GM19025 (cell line): ENCODE measurements at regions not wholly inside any gene's neighbourhood (a gene's known extent, or its start where the extent isn't known, plus 50 kb on each side); places are given as distances from the start of the nearest gene placed in this dataset.
"Not testable (repeated sequence)": the region's sequence is repeated elsewhere in the genome, so short reads cannot be mapped to it uniquely, and the experiment has no call there.

Experiments
- ATAC-seq: cut with Tn5 transposase; IDR thresholded peaks from one replicate; pipeline ENCODE4 v1.9.1; 2021; ENCODE audit warnings: mild to moderate bottlenecking, low read depth, moderate library complexity; ENCODE audit not compliant: unreplicated experiment

DNA sequence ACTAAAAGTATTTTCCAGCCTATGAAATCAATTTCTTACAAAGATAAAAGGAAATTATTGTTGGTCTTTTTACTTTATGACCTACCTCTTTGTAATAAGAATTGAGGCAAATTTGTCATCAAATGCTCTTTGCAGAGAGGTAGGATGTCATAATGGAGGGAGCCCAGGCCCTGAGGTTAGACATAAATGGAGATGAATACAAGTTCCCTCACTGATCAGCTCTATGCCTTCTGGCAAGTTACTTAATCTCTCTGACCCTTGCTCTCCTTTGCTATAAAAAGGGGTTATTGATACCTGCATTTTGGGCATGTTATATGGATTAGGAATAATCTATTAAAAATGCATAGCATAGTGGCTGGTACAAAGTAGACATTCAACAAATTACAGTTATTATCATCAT, 146.9 kb upstream of the KRR1 start:
- no peak for ATAC-seq

DNA sequence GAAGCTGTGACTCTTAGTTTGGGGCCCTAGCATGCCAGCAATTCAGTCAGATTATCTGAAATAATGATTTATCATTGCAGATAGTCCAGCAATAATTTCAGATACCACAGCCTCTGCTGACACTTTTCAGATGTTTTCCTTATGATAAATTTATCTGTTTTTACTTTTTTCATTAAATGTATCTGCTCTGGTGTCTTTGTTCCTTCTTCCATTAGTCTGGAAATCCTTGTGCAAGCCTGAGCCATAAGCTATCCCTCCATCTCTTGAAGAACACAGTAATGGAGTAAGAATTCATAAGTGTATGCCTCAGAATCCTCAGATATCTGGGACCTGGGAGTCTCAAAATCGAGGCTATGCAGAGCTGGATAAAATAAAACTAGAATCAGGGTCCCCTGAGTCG, 146.4 kb upstream of the KRR1 start:
- no peak for ATAC-seq

DNA sequence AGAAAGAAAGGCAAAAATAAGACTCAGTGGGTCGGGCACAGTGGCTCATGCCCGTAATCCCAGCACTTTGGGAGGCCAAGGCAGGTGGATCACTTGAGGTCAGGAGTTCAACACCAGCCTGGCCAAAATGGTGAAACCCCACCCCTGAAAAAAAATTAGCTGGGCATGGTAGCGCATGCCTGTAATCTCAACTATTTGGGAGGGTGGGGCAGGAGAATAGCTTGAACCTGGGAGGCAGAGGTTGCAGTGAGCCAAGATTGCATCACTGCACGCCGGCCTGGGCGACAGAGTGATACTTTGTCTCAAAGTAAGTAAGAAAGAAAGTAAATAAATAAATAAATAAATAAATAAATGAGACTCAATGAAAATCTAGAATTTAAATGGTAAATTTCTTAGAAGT, 145.9 kb upstream of the KRR1 start:
- not testable (repeated sequence) for ATAC-seq

DNA sequence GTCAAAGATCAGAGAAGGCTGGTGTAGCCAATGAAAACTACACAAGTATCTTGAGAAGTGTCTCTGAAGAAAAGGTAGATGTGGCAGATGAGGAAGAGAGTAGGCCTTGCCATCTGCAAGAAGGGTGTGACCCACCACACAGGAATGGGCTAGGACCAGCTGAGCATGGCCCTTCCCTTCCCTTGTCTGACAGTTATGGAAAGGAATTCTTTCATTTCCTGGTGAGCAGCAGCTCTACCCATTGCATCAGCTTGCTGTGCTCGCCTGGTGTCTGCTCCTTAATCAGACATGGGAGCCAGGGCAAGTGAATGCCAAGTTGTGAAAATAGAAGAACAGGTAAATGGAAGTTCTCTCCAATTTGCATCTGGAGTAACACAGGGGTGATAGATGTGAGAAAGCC, 145.2 kb upstream of the KRR1 start:
- no peak for ATAC-seq

DNA sequence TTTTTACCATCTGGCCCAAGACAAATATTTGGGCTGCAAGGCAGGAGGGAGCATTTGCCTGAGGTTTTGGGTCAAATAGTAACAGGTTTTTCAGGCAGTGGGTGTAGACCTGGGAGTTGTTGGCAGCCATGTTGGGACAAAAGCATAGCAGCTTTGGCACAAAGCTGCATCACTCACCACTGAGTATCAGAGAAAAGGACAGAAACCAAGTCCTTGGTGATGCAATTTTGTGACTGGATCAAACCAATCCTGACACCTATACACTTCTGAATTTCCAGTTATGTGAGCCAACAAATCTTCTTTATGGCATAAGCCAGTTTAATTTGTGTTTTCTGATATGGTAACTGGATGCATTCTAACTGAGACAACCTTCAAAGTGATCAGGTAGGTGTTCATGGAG, 144.8 kb upstream of the KRR1 start:
- no peak for ATAC-seq

DNA sequence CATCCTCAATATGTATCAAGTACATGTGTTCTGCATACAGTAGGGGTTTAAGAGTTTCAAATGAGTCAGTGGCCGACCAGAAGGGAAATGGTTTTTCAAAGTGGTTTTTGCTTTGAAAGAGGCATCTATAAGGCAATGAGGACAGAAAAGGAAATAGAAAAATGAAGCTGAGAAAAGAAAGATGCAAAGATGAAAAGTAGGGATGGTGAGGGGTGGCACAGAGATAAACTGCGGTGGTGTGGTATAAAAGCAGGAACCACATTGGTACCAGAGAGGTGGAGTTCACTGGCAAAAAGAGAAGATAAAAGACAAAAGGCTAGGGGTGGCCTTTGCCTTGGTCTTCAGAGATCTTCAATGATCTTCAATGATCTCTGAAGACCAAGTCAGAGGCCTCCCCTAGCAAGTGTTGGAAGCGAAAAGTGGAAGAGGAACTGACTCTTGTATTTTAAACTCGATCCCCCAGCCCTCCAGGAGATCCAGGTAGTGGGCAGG, 144.0 kb upstream of the KRR1 start:
- no peak for ATAC-seq

DNA sequence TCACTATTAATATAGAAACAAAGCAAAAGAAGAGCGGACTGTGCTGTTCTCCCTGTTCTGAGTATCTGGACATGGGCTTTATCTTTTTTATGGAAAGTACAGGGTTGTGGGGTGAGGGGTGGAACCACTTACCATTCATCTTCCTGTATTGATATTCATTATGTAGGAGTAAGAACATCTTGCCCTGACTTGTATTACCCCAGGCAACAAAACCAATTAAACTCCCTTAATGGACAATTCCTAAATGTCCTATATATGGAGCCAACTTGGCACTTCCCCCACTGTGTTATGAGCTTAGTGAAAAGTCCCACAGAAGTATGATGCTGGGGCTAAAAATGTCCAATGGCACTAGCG, 139.9 kb upstream of the KRR1 start:
- no peak for ATAC-seq

DNA sequence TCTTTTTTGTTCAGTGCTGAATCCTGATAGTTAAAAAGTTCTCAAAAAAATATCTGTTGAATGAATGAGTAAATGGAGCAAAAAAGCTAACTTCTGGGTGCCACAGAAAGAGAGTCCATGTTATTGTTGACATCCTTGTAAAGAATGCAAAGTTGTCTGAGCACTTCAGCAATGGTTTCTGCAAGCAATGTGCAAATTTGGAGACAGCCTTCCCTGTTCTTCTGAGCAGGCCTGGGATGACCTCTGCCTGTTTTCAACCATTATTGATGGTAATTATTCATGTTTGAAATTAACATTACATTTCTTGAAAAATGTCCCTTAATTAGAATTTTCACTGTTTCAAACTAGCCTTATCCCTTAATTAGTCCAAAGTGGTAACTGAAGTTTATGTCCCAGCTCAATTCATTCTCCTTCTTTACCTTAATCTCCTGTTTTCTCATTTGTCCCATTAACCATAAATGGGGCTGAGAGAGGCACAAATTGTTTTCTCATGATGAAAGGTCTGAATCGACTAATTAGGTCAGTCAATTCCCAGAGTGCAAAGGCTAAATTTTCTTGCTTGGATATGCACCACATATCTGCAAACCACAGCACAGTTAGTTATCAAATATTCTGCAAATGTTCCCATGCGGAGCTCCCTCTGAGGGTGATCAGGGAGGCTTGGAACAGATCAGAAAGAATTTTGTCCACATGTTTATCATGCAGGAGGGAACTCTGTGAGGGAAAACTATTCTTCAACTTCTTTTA, 139.4 kb upstream of the KRR1 start:
- ATAC-seq, result no peak

DNA sequence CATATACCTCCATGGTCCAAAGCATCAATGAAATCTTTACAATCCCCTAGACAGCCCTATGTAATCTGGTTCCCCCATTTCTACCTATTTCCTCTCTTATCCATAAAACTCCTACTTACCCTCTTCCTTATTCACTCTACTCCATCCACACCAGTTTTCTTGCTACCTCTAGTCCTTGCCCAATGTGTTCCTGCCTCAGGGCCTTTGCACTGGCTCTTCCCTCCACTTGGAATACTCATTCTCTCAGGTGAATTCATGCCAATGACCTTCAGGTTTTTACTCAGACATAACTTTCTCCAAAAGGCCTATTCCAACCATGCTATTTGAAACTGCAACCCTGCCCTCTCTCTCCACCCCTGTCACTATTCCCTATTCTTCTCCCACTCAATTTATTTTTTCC, 138.7 kb upstream of the KRR1 start:
- no peak for ATAC-seq

DNA sequence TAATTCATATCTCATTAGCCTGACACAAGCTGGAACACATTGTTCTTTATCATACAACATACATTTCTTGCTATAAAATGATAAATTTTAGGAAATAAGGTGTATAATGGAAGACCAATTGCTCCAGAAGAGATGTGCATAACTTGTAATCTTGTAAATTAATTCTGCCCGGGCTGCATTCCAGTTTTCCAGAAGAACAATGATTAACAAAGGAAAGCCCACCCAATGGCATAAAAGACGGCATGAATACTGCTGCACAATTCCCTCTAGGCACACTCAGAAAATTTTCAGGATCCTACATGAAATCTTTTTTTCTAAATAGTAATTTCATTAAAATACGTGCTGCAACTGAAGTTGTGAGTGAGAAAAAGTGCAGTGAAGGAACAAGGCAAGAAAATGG, 137.4 kb upstream of the KRR1 start:
- ATAC-seq, result no peak

DNA sequence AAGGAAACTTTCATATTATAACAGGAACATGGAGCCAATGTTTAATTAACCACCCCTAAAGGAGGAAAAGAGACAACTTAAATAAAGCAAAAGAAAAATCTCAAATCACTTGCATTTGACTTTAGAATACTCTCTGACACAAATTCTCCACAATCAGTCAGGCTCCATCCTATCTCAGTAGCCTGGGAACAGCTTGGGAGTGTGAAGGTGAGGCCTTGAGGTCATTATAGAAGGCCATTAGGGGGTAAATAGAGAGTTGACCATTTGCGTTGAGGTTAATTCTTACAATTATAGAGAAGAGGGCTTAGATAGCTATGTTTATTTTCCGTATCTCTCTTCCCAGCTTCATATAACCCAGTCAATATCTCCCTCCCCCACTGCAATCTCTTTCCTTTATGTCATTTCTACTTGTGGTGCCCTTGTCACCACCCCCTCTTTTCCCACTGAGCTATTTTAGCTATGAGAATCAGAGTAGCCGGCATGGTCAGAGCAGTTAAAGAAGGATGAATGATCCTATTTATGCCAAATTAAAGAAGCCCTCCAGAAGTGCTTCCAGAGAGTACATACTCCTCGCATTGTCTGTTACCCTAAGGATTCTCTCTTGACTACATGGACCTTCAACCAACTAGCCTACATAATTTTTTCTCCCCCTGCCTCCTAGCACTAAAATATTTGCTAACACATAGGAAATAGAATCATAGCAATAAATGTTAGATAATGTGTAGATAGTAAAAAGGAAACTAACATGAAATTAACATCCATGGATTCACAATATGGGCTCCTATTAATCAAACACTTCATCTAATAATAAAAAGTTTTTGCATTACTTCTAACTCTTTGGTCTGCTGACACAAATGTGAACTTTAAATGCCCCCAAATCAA, 135.2 kb upstream of the KRR1 start:
- no peak for ATAC-seq

DNA sequence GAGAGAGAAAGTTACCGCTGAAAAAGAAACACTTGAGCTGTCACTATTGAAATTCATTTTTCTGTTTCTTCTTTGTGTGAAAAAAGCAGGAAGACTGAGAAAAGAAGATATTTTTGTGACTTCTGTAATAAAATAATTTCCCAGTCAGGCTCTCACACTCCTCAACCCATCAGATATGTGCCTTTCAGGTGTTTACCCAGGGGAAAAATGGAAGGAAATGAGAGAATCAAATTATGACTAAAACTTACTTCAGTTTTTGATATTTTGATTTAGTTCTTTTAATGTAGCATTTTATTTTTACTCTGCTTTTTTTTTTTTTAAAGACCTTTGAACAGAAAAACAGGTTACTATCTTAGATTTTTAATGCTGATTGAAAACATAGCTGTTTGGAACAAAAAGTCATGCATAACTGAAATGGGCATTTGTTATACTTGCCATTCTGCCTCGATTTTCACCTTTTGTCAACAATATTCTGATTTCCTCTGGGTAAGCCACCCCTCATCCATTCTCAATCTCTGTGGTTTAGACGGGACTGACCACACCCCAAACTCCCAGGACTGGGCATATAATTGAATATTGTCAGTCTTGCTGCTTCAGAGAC, 133.2 kb upstream of the KRR1 start:
- no peak for ATAC-seq

DNA sequence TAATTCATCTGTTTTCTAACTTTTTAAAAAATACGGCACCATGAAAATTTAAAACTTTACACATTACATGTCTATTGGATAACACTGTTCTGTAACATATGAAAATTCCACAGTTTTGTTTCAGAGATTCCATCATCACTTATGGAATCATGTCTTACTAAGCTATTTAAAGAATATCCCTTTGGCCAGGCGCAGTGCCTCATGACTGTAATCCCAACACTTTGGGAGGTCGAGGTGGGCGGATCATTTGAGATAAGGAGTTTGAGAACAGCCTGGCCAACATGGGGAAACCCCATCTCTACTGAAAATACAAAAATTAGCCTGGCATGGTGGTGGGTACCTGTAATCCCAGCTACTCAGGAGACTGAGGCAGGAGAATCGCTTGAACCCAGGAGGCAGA, 131.7 kb upstream of the KRR1 start:
- not testable (repeated sequence) for ATAC-seq

DNA sequence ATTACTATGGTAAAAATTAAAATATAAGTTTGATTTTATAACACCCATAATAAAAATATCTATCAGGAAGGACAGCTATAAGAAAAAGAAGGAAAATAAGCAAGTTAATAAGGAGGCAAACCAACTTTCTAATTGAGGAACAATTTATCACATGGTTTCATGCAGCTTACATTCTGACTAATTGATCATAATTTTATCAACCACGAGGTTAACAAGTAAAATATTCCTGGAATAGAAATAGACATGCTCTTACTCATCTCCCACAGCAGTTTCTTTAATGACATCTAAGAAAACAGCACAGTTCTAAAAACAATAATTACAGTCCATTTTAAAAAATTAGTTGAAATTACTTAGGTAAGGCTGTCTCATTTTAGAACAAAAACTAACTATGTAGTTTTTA, 130.8 kb upstream of the KRR1 start:
- ATAC-seq, result no peak

DNA sequence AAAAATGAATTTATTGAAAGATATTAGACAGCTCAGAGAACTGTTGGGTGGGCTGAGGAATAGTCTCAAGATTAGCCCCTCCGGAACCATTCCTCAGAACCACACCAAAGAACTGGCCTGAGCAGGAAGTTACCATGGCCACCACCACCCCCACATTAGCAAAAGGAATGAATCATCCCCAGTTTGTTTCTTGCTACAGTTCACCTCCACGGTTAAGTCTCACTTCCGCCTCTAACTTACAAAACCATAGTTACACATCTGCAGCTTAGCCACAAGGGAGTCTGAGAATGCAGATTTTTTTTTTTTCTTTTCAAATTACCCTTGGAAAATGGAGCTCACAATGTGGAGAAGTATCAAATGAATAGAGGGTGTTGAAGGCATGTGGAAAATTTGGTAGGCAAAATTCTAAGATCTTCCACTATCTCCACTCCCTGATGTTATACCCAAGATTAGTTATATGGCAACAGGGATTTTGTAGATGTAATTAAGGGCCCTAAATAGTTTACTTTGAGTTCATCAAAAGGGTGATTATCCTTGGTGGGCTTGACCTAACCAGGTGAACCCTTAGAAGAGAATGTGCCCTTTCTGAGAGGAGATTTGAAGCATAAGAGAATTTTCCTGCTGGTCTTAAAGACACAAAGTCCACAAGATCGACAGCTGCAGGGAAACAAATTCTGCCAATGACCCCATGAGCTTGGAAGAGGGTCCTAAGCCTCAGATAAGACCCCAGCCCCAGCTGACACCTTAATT, 129.8 kb upstream of the KRR1 start:
- ATAC-seq, result peak; percentile 99

DNA sequence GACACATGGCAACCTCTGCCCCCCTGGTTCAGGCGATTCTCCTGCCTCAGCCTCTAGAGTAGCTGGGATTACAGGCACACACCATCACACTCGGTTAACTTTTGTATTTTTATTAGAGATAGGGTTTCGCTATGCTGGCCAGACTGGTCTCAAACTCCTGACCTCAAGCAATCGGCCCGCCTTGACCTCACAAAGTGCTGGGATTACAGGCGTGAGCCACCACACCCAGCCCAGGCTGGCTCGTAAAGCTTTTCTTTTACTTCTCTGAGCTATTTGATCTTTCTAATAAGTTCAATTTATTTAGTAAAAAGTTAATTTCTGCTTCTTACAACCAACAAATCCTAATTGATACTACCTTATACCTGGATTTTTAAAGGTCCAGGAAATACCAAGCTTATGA, 127.4 kb upstream of the KRR1 start:
- no peak for ATAC-seq

DNA sequence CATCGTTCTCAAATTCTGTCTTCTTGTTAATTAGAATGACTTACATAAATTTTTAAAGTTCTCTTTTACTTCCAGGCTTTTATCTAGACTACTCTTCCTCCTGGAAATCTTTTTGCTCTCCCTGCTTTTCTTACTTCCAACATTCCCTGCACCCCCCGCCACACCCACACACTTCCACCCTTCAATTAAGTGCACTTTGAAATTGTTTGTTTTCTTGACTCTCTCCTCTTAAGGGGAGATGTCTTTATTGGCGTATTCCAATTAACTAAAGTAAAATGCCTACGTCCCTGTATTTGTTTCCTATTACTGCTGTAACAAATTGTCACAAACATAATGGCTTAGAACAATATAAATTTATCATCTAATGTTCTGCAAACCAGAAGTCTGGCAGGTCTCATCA, 125.2 kb upstream of the KRR1 start:
- ATAC-seq, result no peak

DNA sequence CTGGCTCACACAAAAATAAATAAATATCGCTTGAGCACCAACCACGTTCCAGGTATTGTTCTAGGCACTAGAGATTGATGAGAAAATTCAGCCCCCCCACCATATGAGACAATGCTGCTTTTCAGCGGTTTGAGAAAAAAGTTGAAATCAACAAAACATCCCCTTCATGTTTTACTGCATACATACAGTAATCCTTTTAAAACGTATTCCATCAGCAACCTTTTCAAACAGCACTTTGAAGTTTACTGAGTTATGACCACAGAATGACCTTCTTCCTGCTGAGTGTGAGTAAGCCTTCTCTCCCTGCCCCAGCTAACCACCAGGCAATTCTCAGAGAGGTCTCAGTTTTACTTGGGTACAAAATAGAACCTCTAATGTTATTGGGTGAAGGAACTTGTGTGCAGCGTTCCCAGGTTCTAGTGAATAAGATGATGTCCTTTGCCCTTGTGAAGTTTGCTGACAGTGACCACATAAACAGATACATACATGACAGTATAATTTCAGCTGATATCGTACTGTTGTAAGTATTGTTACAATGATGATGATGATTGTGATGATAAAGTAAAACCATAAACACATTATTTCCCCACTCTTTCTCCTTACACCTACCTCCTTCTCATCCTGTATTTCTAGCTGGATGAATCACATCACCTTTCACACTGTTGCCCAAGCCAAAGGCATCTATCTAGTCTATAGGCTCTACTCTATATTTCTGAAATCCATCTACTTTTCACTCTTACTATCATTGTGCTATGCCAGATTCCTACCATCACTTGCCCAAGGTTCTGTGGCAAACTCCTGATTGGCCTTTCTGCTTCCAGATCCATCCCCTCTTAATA, 124.4 kb upstream of the KRR1 start:
- no peak for ATAC-seq

DNA sequence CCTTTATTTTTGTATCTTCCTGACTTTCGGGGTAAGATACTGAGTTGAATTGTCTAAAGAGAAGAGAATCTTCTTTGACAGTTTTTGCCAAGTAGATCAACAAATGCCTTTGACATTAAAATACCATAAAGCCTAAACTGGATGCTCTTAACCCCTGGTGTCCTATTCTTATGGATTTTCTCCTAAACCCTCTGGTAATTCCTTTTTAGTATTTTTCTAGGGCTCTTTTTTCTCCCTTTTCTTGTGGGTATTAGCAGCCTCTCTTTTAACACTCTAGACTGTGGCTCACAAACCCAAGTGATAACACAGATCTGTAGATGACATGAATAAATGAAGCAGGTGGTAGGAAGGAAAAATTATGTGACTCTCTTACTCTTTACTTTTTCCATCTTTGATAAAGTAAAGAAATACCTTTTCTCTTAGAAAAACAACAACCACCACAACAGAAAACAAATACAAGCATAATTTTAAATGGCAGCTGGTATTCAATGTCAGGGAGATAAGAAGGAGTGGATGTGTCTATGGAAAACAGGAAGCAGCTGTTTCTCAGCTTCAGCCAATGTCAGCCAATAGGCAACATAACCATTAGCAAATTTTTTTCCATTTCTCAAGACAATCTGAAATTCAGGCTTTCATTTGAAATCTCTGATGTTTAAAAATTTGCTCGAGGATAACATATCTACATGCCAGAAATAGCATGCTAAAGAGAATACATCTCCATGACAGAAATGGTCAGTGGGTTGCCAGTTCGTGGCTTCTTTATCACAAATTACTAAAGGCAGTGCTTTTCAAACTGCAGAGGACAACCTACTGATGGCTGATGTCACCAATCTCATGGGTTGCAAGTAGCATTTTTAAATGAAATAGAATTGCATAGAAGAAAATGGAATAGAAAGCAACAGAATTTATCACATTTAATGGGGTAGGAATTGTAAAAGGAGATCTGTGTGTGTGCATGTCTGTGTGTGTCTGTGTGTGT, 123.1 kb upstream of the KRR1 start:
- ATAC-seq, result no peak
